Cerebellar nuclear complex (tissue), 1 donor: ENCODE measurements at regions not wholly inside any gene's neighbourhood (a gene's known extent, or its start where the extent isn't known, plus 50 kb on each side); places are given as distances from the start of the nearest gene placed in this dataset.
"Not testable (repeated sequence)": the region's sequence is repeated elsewhere in the genome, so short reads cannot be mapped to it uniquely, and the experiment has no call there.

Source experiments
- DNase-seq, 2 experiments: peaks; one replicate each; lab custom pipeline; 2025; lab: John Stamatoyannopoulos, UW

DNA sequence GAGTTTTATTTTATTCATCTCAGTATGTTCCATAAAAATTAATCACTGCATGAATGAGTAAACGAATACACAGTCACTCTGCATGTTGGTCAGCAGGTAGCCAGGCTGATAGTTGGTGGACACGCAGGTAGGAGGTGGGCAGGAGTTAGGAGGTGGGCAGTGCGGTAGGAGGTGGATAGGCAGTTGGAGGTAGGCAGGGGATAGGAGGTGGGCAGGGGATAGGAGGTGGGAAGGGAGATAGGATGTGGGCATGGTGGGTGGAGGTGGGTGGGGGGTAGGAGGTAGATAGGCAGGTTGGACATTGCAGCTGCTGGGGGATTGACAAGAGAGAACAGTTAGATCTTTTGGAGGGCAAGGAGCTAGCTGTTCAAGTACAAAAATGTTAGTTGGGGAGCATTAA, 322.7 kb downstream of the PTPRU start:
- no peak for DNase-seq

DNA sequence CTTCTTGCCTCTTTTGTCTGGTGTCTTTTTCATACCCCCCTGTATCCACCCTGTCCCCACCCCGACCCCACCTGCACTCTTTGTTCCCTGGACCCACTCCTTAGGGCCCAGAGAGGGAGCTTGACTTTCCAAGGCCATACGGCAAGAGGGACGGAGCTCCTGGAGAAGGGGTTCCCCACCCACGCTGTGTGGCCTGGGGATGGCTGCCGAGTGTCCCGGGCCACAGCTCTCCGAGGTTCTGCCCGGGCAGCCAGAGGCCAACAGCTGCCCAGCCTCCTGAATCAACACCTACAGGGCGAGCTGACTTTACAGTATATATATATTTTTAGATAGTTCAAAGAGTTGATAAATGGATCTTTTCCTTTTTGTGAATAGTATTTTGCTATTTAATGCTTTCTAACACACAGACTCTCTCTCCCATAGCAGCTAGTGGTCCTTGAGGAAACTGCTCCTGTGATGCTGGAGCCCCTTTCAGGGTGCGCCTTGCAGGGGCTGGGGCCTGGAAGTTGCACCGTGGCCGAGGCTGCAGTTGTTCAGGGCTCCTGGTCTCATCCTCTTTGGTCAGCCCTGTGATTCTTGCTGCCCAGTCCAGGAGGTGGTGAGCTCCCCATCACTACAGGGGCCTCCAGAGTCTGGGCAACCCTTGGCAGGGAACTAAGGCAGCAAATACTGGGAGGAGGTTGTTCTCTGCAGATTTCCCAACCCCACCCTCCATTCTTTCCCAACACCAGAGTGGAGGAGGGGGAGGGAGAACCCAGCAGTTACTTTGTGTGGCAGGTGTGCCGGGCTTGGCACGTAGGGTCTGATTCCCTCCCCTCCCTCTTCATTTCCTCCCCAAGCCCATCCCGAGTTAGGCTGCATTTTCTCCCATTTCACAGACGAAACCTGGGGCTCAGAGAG, 321.6 kb downstream of the PTPRU start:
- DNase-seq: no peak

DNA sequence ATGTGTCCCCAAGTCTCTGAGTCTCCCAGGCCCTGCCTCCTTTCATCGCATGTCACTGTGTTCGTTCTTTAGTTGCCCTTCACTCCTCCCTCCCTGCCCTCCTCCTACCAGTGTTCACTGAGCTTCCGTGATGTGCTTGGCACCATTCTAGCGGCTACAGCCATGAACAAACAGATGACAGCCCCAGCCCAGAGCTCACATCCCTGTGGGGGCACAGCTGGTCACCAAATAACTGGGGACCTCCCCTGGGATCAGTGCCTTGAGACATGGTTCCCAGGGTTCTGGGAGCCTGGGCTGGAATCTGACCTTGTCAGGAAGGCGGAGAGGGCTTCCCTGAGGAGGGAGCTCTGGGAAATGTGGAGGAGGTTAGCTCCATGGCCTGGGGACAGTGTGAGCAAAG, 320.7 kb downstream of the PTPRU start:
- no peak for DNase-seq

DNA sequence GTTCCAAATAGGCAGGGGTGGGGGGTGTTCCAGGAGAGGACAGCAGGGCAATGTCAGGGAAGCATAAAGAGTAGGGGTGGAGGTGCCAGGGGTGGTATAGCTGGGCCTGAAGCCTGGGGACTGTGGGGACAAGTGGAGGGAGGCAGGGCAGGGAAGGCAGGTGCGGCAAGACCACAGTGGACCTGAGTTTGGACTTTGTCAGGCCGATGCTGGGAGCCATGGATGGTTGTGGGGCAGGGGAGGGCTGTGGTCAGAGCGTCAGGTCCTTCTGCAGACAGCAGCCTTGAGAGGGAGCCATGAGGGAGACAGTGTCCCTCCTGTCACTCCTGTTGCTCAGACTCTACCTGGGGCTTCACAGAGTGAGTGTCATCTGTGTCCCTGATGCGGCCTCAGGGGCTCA, 320.3 kb downstream of the PTPRU start:
- DNase-seq: no peak

DNA sequence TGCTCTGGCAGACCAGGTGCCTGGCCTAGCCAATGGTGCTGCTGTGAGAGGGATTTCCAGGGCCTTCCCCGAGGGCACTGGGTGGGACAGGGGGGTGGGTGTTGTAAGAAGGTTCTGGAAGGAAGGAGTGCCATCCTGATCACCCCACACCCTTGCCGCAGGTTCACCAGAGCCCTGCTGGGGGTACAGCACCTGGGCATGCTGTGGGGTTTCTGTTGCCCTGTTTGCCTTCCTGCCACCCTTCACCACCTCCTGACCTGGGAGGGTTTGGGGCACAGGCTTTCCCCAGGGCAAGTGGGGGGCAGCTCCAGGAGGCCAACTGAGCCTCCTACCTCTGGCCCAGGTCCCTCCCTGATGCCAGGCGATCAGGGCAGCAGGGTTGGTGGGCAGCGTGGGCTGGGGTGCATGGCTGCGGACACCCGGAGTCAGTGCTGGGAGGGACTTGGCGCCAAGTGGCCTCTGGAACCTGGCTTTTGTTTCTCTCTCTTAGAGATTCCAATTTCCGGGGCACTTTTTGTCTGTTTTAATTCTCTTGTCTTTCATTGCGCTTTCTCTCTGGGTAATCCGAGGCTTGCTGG, 318.8 kb downstream of the PTPRU start:
- no peak for DNase-seq

DNA sequence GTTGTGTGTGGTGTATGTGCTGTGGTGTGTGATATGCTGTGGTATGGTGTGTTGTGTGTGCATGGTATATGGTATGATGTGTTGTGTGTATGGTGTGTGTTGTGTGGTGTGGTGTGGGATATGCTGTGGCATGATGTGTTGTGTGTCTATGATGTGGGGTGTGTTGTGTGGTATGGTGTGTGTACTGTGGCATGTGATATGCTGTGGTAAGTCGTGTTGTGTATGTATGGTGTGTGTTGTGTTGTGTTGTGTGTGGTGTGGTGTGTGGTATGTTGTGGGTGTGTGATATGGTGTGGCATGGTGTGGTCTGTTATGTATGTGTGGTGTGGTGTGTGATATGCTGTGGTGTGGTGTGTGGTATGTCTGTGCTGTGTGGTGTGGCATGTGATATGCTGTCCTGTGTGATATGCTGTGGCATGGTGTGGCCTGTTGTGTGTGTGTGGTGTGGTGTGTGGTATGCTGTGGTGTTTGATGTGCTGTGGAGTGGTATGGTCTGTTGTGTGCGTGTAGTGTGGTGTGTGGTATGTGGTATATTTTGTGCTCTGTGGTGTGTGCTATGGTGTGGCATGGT, 318.0 kb downstream of the PTPRU start:
- DNase-seq: no peak

DNA sequence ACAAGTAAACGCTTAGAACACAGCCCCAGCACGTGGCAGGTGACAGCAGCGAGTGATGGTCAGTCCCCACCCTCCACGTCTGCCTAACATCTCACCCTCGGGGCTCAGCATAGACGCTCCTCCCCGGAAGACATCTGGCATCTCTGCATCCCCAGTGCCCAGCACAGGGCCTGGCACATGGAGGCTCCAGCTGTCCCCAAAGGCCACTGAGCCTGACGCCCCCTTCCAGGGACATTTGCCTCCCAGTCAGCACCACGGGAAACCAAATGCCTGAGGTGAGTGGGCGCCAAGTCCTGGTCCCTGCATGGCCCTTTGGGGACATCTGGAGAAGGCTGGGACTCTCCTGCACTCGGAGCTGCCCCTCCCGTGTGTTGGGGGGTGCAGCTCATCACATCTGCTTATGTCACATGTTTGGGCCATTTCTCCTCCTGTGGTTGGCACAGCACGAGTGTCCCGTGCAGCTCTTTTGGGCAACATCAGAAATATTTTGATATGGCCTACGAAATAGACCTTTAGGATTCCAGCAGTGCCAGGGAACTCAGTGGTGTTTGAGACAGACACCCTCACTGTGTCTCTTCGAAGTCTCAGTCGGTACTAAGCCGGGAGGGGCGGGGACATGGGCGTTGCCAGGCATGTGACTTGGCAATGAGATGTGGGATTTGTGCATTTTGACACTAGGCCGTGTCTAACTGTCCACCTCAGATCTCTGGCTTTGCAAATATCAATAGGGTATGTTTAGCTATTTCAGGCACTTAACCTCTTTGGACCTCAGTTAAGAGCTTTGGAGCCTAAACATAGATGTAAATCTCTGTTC, 315.0 kb downstream of the PTPRU start:
- DNase-seq: no peak

DNA sequence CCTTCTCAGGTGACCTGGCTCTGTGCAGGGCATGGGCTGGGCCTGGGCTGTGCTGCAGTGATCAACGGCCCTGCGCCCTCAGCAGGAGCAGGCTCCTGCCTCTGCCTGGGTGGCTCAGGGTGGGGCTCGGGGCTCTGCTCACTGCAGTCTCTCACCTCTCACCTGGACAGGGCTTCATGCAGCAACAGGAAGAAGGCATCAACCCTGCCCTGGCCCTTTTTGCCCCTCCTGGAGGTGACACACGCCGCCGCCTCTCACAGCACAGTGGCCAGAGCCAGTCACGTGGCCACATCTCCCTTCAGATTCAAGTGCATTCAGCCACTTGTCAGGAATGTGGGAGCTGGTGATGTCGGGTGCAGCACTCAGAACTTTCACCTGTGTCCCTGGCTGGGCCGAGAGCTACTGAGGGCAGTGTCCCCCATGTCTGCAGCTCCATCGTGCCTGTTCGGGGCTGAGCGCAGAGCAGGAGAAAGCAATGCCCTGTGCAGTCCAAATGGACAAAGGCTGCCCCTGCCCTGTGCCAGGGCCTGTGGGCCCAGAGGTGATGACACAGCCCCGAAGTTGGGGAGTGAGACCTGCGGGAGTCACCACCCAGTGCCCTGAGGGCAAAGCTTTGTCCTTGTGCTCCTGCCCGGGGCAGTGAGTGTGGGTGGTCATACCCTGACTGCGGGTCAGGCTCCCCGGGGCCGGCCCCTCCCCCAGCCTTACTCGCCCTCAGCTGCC, 314.0 kb downstream of the PTPRU start:
- no peak for DNase-seq

DNA sequence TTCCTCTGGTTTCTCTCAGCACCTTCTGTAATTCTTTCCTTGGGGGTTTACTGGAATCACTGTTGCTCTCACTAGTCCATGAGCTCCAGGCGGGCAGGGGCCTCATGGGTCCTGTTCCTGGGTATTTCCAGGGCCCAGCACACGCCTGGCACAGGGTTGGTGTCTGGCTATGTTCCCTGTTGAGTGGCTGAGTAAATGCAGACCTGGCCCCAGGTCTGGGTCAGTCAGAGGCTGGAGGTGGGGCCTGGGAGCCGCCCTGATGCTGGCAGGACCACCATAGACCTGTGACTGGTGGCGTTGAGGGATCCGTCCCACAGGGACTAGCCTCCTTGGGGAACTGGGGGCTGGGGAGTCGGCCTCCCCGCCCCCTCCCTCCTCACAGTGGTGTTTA, 313.4 kb downstream of the PTPRU start:
- DNase-seq: not testable (repeated sequence)

DNA sequence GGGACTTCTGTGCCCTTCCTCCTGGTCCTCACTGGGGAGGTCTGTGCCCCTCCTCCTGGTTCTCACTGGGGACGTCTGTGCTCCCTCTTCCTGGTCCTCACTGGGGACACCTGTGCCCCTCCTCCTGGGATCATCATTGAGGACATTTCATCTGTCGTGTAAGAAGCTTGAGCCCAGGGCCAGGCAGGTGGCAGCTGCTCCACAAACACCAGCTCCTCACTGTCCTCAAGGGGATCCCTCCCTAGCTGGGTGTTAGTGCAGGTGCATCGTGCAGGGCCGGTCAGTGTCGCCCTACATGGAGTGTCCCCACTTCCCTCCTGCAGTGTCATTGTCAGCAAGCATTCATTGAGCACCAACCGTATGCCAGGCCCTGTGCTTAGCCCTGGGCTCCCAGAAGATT, 312.7 kb downstream of the PTPRU start:
- DNase-seq: no peak

DNA sequence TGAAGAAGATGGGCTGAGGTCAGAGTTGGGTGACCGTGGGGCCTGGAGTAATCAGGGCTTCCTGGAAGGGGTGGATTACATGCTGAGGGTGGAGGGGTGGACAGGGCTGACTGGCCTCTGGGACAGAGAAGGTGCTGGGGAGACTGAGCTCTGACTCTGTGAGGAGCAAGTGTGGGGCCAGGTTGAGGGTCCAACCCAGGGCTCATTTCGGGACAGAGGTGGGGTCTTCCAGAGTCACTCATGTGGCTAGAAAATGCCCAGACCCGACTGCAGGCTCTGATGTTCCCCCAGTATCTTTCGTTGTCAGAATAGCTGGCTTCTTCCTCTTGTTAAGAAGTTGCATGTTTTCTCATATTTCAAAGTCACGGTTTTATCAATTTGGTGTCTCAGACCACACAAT, 311.8 kb downstream of the PTPRU start:
- no peak for DNase-seq

DNA sequence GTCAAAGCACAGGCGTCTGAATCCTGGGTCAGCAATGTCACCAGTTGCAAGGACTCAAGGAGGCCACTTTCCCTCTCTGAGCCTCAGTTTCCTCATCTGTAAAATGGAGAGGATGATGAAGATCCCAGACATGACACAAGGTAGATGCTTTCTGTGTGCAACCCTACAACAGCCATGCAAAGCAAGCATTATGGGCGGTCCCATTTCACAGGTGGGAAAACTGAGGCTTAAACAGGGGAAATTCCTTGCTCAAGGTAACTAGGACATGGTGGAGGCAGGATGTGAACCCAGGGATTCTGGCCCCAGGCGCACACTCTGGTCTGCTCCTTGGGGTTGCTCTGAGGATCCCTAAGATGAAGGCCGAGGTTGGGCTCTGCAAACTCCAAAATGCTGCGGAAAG, 311.0 kb downstream of the PTPRU start:
- DNase-seq: no peak

DNA sequence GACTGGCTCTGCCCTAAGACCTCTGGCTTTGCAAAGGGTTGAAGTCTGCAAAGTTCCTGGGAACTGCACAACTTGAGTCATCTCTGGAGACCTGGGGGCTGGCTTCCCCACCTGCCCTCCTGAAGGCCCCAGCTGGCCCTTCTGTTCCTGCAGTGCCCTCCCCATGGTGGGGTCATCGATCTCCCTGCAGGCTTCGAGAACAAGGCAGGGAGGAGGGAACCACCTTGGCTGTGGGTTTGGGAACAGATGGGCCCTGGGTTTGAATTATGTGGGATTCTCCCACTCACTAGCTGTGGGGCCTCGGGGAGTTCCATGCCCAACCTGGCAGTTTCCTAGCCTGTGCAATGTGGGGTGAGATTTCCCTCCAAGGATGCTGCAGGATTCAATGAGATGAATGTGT, 310.2 kb downstream of the PTPRU start:
- DNase-seq: no peak

DNA sequence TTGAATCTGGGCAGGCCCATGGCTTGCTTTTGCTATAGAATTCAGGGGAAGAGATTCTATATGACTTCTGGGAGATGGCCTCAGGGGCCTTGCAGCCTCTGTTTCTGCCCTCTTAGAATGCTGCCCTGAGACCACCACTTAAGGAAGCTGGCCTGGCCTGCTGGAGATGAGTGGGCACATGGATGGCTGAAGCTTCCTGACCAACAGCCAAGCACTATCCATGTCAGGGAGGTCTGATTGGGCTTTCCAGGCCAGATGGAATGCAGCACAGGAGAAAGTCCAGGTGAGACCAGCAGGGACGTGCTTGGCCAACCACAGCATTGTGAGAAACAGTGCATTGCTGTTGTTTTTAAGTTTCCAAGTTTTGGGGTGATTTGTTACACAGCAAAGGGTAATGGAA, 308.1 kb downstream of the PTPRU start:
- DNase-seq: no peak

DNA sequence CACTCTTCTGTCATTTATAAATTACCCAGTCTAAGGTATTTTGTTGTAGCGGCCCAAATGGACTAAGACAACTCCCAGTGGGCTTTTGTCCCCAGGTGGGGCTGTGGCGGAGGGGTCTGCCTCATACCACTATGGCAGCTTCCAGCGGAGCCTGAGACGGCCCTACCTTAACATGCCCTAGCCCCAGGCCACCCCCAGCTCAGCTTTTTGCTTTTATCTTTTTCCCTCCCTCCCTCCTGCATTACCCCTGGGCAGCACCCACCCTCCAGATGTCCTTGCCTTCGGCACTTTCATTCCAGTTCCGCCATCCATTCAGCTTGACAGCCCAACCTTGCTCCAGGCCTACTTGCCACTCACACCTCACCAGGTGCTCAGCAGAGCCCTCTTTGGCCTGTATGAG, 307.3 kb downstream of the PTPRU start:
- no peak for DNase-seq

DNA sequence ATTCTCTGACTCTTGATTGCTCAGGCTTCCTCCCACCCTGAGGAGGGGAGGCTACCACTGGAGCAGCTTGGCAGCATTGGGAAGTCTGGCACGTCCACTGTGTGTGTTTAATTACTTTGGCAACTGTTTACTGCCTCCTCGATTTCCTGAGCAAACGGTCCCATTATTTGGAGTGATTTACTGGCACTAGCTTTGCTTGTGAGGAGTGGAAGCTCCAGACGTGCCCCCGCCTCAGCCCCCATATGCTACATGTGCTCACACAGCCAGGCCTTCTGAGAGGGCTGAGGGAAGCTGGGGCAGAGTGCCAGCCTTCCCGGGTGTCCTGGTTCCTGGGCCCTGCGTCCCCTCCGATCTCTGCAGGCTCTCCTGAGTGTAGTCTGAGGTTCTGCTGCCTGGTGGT, 306.2 kb downstream of the PTPRU start:
- no peak for DNase-seq

DNA sequence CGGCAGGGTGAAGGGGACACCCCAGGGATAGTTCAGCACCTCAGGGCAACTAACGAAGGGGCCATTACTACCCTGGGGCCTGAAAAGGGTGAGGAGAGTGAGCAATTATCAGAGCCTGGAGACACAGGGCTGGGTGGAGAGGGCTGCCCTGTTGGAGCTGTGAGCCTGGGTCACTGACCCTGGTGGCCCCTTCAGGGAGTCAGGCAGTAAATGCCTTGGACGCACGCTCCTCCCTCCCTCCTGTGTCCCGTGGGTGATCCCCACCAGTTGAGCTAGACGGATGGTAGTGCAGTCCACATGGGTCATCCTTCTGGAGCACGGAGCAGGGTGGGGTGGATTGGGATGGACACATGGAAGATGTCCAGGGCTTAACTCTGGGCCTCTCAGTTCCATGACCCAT, 305.3 kb downstream of the PTPRU start:
- no peak for DNase-seq

DNA sequence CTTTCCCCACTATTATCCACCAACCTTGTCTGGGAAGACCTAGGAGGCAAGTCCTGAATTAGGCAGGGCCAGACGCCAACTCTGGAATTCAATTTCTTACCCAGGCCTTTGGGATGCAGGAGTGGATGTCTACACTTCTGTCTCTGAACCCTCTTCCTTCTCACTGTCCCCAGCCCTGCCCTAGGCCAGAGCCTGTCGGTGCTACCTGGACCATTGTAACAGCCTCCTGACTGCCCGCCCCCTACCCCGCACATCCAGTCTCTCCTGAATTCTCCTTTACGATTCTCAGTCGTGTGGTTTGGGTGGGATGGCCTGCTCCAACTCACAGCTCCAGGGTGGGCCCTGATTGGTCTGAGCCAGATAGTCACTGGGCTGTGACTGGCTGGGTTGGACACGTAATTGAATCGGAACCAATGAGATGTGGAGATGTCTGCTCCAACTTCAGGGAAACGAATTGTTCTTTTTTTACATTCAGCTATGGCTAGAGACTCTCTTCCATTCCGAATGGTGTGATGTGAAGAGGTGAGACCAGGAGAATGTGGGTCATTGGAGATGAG, 304.6 kb downstream of the PTPRU start:
- no peak for DNase-seq

DNA sequence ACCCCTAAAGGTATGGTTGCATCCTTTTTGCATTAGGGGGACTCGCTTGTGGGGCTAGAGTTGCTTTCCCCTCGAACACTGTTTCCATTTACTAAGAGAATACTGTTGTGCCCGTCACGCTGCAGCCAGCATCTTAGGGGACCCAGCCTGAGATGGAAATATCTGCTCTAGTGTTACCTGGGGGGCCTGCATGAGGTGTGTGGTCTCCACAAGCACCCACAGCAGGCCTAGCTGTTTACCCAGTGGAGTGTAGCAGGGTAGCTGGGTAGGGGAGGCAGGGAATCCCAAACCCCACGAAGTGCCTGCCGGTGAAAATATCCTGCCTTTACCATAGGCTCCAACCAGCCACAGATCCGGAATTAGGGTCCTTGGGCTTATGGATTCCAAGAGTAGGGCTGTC, 303.6 kb downstream of the PTPRU start:
- no peak for DNase-seq

DNA sequence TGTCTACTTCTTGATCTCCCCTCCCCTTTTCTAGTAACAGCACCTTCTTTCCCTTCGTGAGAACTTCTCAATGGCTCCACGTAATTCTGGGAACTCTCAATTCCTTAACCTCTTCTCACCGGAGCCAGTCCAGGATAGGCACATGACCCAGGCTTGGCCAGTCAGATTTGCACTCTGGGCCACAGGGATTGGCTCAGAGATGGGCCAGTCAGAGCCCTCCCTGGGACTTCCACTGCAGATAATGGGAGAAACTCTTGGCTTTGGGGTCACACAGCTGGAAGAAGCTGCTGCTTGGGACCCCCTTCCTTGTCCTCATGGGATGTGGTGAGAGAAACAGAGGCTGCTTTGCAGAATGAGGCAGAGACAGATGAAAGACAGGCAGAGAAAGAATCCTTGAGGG, 302.3 kb downstream of the PTPRU start:
- no peak for DNase-seq

DNA sequence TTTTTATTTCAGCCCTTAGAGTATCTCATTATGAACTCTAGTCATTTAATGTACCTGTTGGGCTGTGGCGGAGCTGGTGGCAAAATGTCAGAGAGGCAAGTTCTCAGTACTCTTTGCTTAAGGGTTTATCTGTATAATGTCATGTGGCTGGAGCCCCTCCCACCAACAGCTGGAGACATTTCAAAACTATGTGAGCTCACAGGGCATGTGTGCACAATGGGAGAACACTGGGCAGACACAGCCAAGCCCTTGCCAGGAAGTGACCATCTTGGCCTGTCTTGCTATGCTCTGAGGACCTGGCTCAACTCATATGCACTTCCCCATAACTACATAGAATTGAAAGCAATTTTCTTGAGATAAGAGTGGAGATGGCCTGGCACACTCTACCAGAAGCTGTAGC, 296.4 kb downstream of the PTPRU start:
- DNase-seq: no peak

DNA sequence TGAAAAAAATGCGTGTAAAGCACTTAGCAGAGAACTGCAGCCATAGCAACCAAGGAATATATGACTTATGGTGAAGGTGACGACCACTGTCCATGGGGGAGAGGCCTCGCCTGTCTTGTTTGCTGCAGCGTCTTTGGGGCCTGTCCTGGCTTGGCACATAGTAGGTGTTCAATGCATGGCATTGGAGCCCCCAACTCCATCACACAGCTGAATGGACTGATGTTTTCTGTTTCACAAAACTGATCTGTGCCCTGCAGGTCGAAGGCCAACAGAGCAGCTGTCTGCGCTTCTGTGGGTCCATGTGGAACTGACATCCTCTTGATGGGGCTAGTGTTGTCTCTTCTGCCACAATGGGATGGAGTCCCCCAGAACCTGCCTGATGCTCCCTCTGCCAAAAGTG, 296.0 kb downstream of the PTPRU start:
- no peak for DNase-seq
